Stomach smooth muscle (tissue), 2 donors: ENCODE measurements at regions not wholly inside any gene's neighbourhood (a gene's known extent, or its start where the extent isn't known, plus 50 kb on each side); places are given as distances from the start of the nearest gene placed in this dataset.
"Not testable (repeated sequence)": the region's sequence is repeated elsewhere in the genome, so short reads cannot be mapped to it uniquely, and the experiment has no call there.

ENCODE experiments used
- H3K27ac ChIP-seq: one replicate; pipeline ENCODE4 v1.7.0; 2013; ENCODE audit warnings: mild to moderate bottlenecking, low read length, inconsistent platforms
- H3K27me3 ChIP-seq, 2 donors: one replicate each; pipeline ENCODE4 v1.7.0; 2013; ENCODE audit warnings: low read length in 2 of 2; ENCODE audit not compliant: insufficient read depth in 2 of 2, control insufficient read depth in 1 of 2
- H3K36me3 ChIP-seq, 2 donors: one replicate each; pipeline ENCODE4 v1.7.0; 2013; ENCODE audit warnings: low read length in 2 of 2; ENCODE audit not compliant: control insufficient read depth in 2 of 2, insufficient read depth in 2 of 2
- H3K4me1 ChIP-seq: one replicate; pipeline ENCODE4 v1.7.0; 2013; ENCODE audit warnings: low read length; ENCODE audit not compliant: control insufficient read depth, insufficient read depth
- H3K4me3 ChIP-seq, 2 donors: one replicate each; pipeline ENCODE4 v1.7.0; 2013; ENCODE audit warnings: low read length in 2 of 2
- H3K9ac ChIP-seq, 2 donors: one replicate each; pipeline ENCODE4 v1.7.0; 2013; ENCODE audit warnings: low read length in 2 of 2, mild to moderate bottlenecking in 1 of 2
- H3K9me3 ChIP-seq, 2 donors: one replicate each; pipeline ENCODE4 v1.7.0; 2013; ENCODE audit warnings: low read length in 2 of 2; ENCODE audit not compliant: control insufficient read depth in 2 of 2
- donor health status: healthy.
- donor health status: Pancreatic carcinoma.

- Histone ChIP-seq H3K9ac (no peak overlapping the region), H3K4me1 (no peaks in the 10 kb centered on the region), H3K4me3 (no peak overlapping the region), H3K27ac (no peak overlapping the region), H3K9me3 (no peaks in the 10 kb centered on the region), H3K27me3 (no peaks in the 10 kb centered on the region), H3K36me3 (no peaks in the 10 kb centered on the region)
Measured at GRCh38 chr17:72458301-72458700, 337.5 kb downstream of the SOX9 start.

- Histone ChIP-seq H3K27ac (no peak overlapping the region), H3K27me3 (no peaks in the 10 kb centered on the region), H3K4me1 (no peaks in the 10 kb centered on the region)
Measured at GRCh38 chr17:72460711-72461110, 339.9 kb downstream of the SOX9 start.

GRCh38 chr17:72461757-72462156 is 340.9 kb downstream of the SOX9 start:
- Histone ChIP-seq H3K4me1 (no peaks in the 10 kb centered on the region), H3K27me3 (no peaks in the 10 kb centered on the region), H3K4me3 (no peak overlapping the region), H3K9me3 (peaks cover 0 to 4% of the 10 kb centered on the region in 2 donors), H3K27ac (no peak overlapping the region), H3K9ac (no peak overlapping the region), H3K36me3 (no peaks in the 10 kb centered on the region)

More at GRCh38 chr17:72460711-72461110, 339.9 kb downstream of the SOX9 start:
- Histone ChIP-seq H3K36me3 (no peaks in the 10 kb centered on the region), H3K9ac (no peak overlapping the region), H3K9me3 (peaks cover 0 to 4% of the 10 kb centered on the region in 2 donors), H3K4me3 (no peak overlapping the region)

GRCh38 chr17:72462407-72462806 is 341.6 kb downstream of the SOX9 start:
- Histone ChIP-seq H3K27ac (no peak overlapping the region), H3K36me3 (no peaks in the 10 kb centered on the region), H3K27me3 (no peaks in the 10 kb centered on the region), H3K9ac (no peak overlapping the region), H3K9me3 (peaks cover 0 to 4% of the 10 kb centered on the region in 2 donors), H3K4me1 (no peaks in the 10 kb centered on the region), H3K4me3 (no peak overlapping the region)

- Histone ChIP-seq H3K9me3 (peaks cover 0 to 4% of the 10 kb centered on the region in 2 donors), H3K9ac (no peak overlapping the region), H3K36me3 (no peaks in the 10 kb centered on the region), H3K27me3 (no peaks in the 10 kb centered on the region), H3K27ac (no peak overlapping the region), H3K4me3 (no peak overlapping the region), H3K4me1 (no peaks in the 10 kb centered on the region)
Measured at GRCh38 chr17:72462814-72463213, 342.0 kb downstream of the SOX9 start.

- Histone ChIP-seq H3K4me1 (no peaks in the 10 kb centered on the region), H3K9me3 (peaks cover 0 to 4% of the 10 kb centered on the region in 2 donors), H3K36me3 (no peaks in the 10 kb centered on the region), H3K4me3 (no peak overlapping the region), H3K27ac (no peak overlapping the region), H3K9ac (no peak overlapping the region), H3K27me3 (no peaks in the 10 kb centered on the region)
Measured at GRCh38 chr17:72463287-72464102, 342.7 kb downstream of the SOX9 start.

GRCh38 chr17:72464221-72464620 is 343.4 kb downstream of the SOX9 start:
- H3K36me3 ChIP-seq, H3K4me1 ChIP-seq, H3K9me3 ChIP-seq, H3K27me3 ChIP-seq, H3K4me3 ChIP-seq, H3K9ac ChIP-seq, H3K27ac ChIP-seq: not testable (repeated sequence)

GRCh38 chr17:72465191-72466024 is 344.6 kb downstream of the SOX9 start:
- Histone ChIP-seq H3K9ac (no peak overlapping the region), H3K4me1 (no peaks in the 10 kb centered on the region), H3K36me3 (no peaks in the 10 kb centered on the region), H3K27ac (no peak overlapping the region), H3K4me3 (no peak overlapping the region), H3K27me3 (no peaks in the 10 kb centered on the region), H3K9me3 (peaks cover 0 to 4% of the 10 kb centered on the region in 2 donors)

GRCh38 chr17:72466199-72466598 is 345.4 kb downstream of the SOX9 start:
- no peak overlapping the region for H3K9ac ChIP-seq
- peaks cover 0 to 4% of the 10 kb centered on the region in 2 donors for H3K9me3 ChIP-seq
- H3K4me3 ChIP-seq: no peak overlapping the region
- H3K4me1 ChIP-seq: no peaks in the 10 kb centered on the region
- H3K27me3 ChIP-seq: no peaks in the 10 kb centered on the region
- H3K27ac ChIP-seq: no peak overlapping the region
- H3K36me3 ChIP-seq: no peaks in the 10 kb centered on the region

- H3K27me3 ChIP-seq: no peaks in the 10 kb centered on the region
- no peak overlapping the region for H3K27ac ChIP-seq
- H3K4me3 ChIP-seq: no peak overlapping the region
- no peaks in the 10 kb centered on the region for H3K36me3 ChIP-seq
- no peak overlapping the region for H3K9ac ChIP-seq
- peaks cover 0 to 4% of the 10 kb centered on the region in 2 donors for H3K9me3 ChIP-seq
- H3K4me1 ChIP-seq: no peaks in the 10 kb centered on the region
Measured at GRCh38 chr17:72466606-72467005, 345.8 kb downstream of the SOX9 start.
